DMS79 (cell line): ENCODE measurements at regions not wholly inside any gene's neighbourhood (a gene's known extent, or its start where the extent isn't known, plus 50 kb on each side); places are given as distances from the start of the nearest gene placed in this dataset.
"Not testable (repeated sequence)": the region's sequence is repeated elsewhere in the genome, so short reads cannot be mapped to it uniquely, and the experiment has no call there.

Experiments used
- DNase-seq: peaks from one replicate; lab custom pipeline; 2025; lab: John Stamatoyannopoulos, UW

DNA sequence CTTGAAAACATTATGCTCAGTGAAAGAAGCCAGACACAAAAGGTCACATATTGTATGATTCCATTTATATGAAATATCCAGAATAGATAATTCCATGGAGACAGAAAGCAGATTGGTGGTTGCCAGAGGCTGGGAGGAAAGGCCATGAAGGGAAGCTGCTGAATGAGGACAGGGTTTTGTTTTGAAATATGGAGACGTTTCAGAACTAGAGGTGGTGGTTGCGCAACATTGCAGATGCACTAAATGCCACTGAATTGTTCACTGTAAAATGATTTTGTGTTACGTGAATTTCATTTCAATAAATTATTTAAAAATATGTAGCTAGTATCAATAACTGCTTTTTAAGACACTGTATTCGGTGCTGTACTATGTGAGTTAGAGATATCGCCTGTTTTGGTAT is 101.7 kb upstream of the ZNF236 start:
- DNase-seq: no peak

DNA sequence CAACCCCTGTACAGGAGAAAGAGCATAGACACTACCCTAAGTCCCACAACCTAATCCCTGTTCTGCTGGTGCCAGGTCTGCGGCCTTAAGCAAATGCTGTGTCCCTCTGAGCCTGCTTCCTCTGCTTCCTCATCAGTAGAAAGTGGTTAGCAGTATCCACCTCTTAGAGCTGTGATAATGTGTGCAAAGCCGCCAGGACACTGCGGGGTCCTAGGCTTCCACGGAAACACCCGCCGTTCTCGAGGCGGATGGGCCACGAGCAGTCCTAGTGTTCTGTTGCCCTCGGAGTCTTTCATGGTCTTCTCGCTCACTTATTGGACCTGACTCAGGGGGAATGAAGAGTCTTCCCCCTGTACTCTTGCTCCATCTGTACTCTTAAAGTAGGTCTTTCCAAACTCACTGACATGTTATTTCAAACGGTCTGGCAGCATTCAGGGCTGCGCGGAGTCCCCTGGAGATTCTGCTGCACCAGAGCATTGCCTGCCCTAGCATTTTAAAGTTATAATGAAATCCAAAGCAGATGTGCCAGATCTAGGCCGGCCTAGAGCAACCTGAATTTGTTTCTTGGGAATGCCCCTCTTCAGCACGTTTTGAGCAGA is 107.2 kb upstream of the ZNF236 start:
- DNase-seq: no peak

DNA sequence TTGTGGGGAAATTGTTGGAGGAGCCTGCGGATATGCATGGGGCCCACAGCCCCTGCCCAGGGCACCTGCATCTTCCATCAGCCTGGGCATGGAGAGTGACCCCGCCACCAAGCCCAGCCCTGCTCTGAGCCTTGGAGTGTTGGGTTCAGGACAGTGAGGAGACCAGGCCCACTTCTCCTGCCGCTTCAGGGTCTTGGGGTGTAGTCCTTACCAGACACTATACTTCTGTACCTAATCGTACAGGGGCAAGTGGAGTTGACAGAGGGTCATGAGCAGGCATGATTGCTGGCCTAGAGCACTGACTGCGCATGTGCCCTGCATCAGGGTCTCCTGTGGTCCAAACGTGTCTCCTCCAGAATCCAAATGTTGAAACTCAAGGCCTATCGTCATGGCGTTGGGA is 108.9 kb upstream of the ZNF236 start:
- DNase-seq: no peak

DNA sequence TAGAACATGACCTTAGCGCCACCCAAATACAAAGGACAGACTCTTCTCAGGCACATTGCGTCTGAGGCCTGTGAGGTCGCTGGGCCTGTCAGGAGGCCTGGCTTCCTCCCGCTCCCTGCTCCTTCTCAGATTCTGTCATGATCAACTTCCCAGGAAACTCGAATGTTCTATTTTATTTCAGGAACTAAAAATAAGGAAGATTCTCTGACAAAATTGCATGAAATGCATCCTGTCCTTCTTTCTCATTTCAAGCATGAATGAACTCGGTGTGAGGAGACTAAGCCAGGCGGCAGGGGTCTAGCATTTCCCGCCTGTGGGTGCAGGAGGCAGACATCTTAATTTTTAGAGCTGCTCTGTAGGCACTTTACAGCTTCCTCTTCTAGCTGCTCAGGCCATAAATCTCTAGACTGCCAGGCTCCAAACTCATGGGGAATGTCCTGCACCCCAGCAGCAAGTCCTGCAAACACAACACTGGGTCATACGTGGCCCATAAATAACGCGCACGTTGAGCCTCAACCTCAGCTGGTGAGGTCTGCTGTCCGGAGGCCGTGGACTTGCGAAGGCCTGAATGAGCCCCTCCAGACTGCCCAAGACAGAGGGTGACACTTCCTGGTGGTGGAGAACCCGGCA is 109.7 kb upstream of the ZNF236 start:
- DNase-seq: no peak

DNA sequence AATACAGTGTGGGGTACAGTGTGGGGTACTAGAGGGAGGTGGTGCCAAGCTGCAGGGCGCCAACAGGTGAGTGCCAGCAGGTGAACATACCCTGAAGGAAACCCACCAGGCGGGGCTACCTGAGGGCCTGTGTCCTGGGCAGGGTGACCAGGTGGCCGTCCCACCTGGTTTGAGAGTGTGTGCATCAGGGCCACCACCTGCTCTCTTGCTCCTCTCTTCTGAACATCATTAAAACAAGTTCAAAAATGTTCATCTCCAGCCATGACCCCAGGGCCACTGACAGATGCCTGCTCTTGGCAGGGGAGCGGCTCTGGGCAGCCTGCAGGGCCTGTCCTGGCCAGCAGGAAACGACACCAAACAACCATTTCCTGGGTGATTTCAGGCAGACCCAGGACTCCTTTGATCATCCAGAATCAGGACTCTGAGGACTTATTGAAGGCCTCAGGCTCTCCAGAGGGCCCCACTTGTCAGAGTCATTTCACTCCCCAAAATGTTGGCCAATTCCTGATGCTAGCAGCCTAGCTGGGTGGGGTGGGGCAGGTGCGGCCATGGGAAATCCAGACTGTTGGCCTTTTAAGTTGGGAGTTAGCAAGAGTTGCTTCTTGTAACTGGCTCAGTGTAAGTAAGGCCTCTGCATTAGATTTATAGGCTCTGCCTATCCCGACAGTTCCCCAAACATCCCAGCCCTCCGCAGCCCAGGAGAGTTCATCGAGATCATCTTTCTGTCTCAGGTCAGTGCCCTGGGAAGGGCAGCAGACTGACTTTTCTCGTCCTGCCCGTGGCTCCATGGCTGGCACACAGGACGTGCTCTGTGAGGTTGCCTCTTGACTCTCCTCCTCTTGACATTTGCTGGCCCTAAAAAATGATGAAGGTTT is 111.5 kb upstream of the ZNF236 start:
- no peak for DNase-seq

DNA sequence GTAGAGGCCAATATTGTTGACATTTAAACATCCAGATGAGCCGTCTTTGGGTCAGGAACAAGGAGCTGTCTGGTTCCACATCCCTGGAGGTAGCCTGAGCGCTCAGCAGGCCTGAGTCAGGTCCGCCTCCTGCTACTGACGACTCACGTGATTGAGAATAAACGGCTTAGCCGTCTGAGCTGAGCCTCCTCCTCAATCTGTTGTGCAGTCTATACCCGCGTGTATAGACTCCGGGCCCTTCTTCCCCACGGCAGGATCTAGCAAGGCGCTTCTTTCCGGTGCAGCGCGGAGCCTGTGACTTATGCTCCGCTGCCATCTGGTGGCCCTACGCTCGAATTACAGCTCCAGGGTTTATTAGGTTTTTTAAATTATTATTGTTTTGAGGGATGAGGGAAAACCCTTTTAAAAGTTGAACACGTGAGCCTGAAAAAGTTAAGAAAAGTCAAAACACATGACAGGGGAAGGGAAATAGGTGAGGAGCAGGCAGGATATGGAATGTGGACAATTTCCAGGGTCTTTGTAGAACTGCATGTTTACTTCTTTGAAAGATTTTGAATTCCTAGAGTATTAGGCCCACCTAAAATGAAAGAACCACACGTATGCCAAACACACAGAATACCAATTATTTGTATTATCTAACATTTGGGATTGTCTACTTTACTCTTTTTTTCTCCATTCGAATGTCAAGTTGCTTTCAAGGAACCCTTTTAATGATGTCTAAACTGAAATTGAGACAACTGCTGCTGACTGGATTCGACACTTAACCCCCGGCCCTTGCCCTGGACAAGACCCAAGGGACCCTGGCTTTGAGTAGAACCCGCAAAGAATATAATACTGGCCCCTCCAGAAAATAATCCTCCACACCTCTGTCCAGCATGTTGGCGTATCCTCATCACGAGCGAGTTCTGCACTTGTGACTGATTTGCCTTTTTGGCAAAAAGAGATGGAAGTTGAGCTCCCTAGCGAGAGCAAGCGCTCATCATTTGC is 112.4 kb upstream of the ZNF236 start:
- no peak for DNase-seq

DNA sequence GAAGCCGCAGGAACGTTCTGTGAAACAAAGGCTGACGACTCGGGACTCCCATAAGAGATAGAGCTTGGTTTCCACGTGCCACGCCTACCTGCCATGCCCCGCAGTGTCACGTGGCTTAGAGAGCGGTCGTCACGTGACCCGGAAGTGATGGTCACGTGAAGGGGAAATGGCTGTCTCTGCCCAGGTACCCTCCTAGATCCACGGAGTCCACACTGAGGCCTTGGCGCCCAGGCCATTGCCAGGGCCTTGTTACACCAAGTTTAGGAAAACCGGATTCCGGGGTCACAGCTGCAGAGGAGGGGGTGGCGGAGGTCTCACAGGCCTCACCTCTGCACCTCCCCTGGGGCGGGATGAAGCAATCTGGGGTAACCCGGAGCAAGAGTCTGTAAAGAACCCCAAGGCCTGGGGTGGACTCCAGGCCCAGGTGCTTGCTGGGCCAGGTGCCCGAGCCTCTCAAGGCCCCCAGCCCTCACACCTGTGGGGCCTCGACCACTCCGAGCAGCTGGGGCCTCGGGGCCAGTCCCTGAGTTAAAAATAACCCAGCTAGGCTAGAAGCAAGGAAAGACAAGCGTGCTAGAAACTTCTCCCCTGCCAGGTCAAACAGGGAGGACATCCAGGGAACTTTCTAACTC is 113.5 kb upstream of the ZNF236 start:
- DNase-seq: no peak

DNA sequence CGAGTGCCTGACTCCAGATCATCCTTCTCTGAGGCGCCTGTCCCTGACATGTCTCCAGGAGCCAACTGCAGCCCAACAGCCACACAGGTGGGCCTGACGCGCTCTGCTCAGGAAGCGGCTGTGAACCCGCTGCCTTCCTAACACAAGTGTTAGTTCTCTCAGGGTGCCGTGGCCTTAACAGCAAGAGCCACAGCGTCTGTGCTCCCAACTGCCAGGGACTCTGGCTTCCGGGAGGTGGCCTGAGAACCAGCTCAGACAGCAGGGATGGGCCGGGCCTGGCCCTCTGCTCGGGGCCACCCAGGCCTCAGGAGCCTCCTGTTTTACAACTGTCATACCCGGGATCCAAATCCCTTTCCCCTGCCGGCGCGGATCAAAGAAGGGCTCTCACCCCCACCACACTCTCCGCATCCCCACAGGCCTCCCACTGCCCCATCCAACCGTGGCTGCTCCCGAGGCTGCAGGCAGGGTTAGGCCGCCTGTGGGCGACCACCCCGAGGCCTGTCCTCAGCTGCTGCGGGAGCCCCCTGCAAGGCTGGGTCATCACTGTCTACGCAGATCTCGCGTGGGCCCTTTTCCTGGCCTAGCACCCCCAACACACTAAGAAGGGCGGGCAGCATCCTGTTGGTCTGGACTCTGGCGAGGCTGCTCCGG is 114.2 kb upstream of the ZNF236 start:
- DNase-seq: no peak

DNA sequence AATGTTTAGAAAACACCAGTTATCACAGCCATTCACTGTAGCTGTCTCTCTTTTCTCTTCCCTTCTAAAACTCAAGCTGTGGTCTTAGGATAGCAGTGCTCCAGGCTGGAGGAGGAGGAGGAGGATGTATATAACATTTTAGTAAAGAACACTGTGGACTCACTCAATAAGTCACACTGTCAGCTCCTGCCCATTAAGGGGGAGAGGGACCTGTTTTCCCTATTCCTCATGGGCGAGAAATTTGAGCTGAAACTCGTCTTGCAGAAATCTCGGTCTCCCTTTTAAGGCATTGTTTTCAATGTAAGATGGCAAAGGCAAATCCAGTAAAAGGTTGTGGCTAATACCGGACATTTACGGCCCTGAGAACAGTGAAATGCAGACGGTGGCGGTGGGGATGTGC is 114.8 kb upstream of the ZNF236 start:
- DNase-seq: no peak

DNA sequence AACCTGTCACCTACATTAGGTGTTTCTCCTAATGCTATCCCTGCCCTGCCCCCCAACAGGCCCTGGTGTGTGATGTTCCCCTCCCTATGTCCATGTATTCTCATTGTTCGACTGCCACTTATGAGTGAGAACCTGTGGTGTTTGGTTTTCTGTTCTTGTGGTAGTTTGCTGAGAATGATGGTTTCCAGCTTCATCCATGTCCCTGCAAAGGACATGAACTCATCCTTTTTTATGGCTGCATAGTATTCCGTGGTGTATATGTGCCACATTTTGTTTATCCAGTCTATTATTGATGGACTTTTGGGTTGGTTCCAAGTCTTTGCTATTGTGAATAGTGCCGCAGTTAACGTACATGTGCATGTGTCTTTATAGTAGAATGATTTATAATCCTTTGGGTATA is 117.8 kb upstream of the ZNF236 start:
- DNase-seq: not testable (repeated sequence)

DNA sequence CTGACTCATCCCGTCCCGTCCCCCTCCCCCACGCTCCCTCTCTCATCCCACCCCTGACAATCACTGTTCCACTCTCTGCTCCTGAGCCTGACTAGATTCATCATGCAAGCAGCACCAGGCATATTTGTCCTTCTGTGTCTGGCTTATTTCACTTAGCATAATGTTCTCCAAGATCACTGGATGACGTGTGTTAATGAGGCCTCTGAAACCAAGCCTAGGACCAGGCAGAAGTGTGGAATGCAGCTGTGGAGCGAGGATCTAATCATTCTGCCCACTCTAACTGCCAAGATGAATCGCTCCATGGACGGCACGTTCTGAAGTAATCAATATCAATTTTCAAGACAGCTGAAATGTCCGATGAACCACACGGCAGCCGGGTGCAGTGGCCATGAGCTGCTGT is 122.4 kb upstream of the ZNF236 start:
- DNase-seq: no peak

DNA sequence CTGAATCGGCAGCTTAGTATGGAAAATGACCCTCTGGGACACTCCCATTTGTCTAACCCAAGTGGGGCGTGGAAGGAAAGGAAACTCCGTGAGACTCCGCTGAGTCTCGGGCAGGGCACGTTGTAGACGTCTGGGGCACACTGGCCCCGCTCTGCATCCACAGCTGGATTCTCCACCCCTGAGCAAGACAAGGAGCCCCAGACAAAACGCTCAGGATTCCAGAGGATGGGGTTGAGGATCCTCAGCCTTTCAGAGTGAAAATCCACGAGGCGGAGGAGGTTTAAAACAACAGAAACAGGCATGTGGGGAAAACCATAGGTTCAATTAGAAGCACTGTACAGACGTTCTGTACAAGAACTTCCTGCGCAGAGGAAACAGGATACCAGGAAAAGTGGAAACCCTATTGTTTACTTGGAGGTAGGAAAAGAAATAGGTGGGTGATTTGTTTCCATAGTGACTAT is 124.9 kb upstream of the ZNF236 start:
- no peak for DNase-seq

DNA sequence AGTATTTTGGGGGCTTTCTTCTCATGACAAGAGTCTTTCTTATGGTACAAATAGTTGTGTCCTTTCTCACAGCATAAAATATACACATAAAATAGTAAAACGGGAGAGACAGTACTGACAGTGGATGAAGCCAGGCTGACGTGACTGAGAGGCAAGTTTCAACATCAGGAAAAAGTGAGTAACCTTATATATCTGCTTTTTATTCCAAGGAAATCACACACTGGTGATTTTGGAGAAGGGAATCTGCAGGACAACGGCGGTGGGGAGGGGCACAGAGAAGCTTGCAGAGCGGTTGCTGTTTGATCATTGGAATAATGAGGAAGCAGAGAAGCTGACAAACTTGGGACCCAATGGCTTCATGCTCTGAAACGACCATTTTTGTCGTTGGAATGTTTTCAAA is 130.6 kb upstream of the ZNF236 start:
- DNase-seq: no peak

DNA sequence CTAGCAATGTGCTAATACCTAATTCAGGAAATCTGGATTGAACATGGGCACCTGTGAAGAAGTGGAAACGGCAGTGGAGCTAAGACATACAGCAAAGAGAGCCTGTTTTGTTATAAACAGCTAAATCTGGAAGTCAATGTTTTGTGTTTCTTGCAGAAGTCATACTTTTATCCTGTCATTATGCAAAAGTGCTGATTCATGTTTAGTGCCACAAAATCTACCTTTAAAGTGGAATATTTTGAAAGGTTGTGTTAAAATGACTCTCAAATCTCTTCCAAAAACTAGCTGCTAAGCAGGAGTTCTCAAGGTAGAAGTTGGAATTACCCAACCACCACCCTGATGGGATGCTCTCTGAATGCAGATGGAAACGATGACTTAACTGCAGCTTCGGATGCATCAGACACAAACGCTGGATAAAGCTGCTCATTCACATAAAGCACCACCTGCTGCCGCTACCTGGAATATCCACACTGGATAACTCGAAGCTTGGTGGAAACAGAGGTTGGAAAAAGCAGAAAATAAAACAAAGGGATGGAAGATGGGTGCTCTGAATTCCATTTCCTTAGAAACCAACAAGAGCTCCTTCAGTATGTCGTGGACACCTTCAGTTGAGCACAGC is 132.6 kb upstream of the ZNF236 start:
- no peak for DNase-seq

DNA sequence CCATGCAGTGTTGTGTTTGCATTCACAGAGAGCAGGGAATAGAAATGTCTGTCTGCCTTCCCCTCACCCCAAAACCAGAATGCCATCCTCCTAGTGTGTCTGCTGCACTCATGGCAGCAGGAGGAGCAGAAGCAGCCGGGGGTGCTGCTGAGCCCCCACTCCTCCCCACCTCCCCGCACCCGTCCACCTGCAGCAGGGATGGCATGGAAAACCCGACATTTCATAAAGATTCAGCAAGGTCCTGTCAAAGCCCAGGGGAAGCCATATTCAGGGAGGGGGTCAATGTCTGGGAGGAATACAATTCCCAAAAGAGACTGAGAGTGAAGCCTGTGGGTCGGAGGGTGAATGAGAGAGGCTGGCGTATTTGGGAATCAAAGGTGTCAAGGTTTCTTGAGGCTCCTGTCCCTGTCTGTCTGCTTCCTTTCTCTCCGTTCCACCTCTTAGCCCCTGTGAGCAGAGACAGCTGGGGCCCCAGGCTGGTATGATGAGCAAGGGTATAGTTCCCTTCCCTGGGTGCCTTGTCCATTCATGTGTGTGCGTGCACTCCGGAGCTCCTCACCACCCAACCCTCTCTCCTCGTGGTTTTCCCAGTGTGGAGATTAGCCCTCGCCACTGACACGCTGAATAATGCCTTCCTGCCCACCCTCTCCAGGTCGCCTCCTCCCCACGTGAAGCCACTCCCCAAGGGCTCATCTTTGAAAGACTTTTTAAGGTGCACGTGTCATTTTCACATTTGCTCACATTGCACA is 133.5 kb upstream of the ZNF236 start:
- DNase-seq: no peak

DNA sequence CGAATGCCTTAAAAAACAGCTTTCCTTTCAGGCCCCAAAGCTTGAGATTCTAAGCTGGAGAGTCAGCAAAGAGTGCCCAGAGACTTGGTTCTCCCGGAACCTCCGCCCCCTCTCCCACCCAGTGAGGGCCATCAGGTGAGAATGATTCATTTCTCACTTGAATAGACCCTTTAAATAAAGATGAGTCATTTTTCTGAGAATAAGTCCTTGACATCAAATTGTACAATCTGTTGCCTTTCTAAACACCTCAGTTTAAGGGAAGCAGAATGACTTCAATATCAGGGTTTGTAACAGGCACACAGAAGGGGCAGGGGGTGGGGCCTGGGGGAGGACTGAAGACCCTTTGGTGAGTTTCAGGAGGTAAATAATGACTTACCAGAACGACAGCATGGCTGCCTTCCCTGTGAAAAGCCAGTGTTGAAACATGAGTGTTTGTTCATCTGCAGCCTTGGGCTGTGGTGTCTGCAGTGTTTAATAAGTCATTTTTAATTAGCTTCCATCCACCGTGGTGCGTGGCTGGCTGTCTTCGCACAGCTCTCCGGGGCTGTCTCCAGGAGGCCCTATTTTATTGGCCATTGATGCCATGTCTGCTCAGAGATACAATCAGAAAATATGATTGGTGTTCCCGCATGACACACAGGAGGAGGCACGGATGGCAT is 134.9 kb upstream of the ZNF236 start:
- DNase-seq: no peak

DNA sequence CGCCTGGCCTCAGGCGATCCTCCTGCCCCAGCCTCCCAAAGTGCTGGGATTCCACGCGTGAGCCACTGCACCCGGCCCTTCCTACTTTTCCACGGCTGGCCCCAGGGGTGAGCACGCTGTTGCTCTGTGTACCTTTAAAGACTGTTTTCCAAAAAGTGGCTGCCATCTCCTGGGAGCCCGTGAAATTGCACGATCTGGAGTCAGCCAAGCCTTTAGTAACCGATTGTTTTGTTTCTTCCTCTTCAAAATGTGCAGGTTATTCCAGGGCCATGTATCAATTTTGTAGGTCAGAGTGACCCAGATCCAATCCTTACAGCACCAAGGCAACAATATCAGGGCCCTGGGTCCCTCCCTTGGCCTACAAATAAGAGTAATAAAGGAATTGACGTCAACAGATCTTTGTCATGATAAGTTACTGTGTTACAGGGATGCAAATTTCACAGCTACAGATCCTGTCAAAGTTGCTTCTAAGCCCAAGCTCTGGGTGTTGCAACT is 135.6 kb upstream of the ZNF236 start:
- no peak for DNase-seq

DNA sequence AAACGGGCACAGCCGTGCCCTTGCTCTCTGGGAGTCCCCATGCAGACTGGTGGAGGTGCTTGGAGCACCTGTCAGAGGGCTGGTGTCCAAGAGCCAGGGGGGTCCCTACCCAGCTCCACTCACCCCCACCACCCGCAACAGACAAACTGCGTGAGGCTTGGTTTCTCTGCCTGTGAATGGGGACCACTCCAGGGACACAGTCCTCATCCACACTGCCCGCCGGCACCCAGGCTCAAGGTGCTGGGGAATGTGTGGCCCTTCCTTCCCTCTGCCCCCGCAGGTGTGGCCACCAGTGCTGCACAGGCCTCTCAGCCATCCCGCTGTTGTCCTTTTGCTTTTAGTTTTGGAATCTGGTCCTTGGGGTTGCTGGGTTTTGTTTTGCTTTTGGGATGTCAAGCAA is 136.5 kb upstream of the ZNF236 start:
- no peak for DNase-seq

DNA sequence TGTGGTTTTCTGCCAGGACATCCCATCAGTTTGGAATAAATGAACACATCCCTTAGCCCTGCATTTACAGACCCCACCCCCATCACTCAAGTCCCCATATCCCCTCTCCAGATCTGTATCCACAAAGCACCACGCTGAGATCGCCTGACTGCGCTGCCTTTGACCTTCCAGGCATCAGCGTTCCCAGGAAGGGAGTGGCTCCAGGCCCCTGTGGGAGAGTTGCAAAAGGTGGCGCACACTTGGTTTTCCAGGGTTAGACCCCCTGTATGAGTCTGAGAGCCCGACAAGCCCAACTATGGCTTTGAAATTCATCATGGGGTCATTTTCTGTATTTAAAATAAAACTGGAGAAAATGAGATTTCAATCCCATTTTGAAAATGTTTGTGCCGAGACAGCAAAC is 137.0 kb upstream of the ZNF236 start:
- DNase-seq: no peak
